ENCODE measurements at regions not wholly inside any gene's neighbourhood (a gene's known extent, or its start where the extent isn't known, plus 50 kb on each side); places are given as distances from the start of the nearest gene placed in this dataset.

GRCh38 chr16:25613931-25614330 lies 77.8 kb upstream of the HS3ST4 start:
- Histone ChIP-seq H3K27ac (ENCODE audit: low read depth, low read length) (no peak overlapping the region), H3K14ac (ENCODE audit: insufficient read length) (no peak overlapping the region), H2AFZ (ENCODE audit: low read length) (no peak overlapping the region), H3K36me3 (ENCODE audit: control insufficient read depth in 2 of 4, insufficient read depth in 4 of 4, low read length in 3 of 4) (no peaks in the 10 kb centered on the region), H3K18ac (ENCODE audit: extremely low read depth, low read length) (no peak overlapping the region), H2BK120ac (replicated peaks; ENCODE audit: low read depth, low read length) (no peak overlapping the region), H3K4me2 (ENCODE audit: insufficient read depth in 1 of 2, low read depth in 2 of 2, low read length in 2 of 2) (no peak overlapping the region), H2BK15ac (ENCODE audit: low read length) (no peak overlapping the region), H3K9ac (replicated peaks in 1 of 4; ENCODE audit: extremely low read depth in 1 of 4, low read depth in 3 of 4, low read length in 3 of 4) (no peak overlapping the region), H3K27me3 (replicated peaks in 1 of 4; ENCODE audit: control insufficient read depth in 3 of 4, extremely low read depth in 1 of 4, insufficient read depth in 3 of 4, low read length in 3 of 4) (peaks cover 0 to 1% (median 0%) of the 10 kb centered on the region in 4 experiments; a peak in 1 of 7 replicates), H4K5ac (ENCODE audit: insufficient read length, low read depth, low read length) (no peak overlapping the region), H3K4me3 (ENCODE audit: extremely low read depth in 1 of 4, insufficient read depth in 2 of 4, low read depth in 3 of 4, low read length in 4 of 4) (no peak overlapping the region), H3K4ac (replicated peaks; ENCODE audit: insufficient read length, low read depth, low read length) (no peak overlapping the region), H3K79me2 (ENCODE audit: control insufficient read depth in 1 of 2, insufficient read depth in 2 of 2, low read length in 2 of 2) (no peaks in the 10 kb centered on the region), H2BK20ac (ENCODE audit: low read length) (no peak overlapping the region), H3K79me1 (ENCODE audit: low read depth, low read length) (no peaks in the 10 kb centered on the region), H3K23me2 (ENCODE audit: low read depth, low read length) (no peaks in the 10 kb centered on the region), H3K56ac (replicated peaks; ENCODE audit: insufficient read length, low read depth, low read length) (no peak overlapping the region), H2AK5ac (ENCODE audit: low read depth, low read length) (no peak overlapping the region), H4K8ac (ENCODE audit: extremely low read depth, insufficient read depth, low read length) (no peak overlapping the region), H4K20me1 (replicated peaks in 1 of 2; ENCODE audit: control insufficient read depth in 1 of 2, insufficient read depth in 2 of 2, low read length in 2 of 2) (no peaks in the 10 kb centered on the region), H4K91ac (replicated peaks; ENCODE audit: insufficient read length, low read length) (no peak overlapping the region), H2BK12ac (ENCODE audit: low read depth, low read length) (no peak overlapping the region), H3K23ac (ENCODE audit: insufficient read length) (no peak overlapping the region), H3K9me3 (ENCODE audit: insufficient read depth in 2 of 2, low read depth in 1 of 2, low read length in 1 of 2) (no peaks in the 10 kb centered on the region), H3K4me1 (replicated peaks in 1 of 4; ENCODE audit: control insufficient read depth in 3 of 4, insufficient read depth in 4 of 4, low read length in 3 of 4) (peaks cover 0 to 7% (median 3%) of the 10 kb centered on the region in 4 experiments; a peak in 4 of 7 replicates), H2BK5ac (ENCODE audit: low read depth, low read length) (no peak overlapping the region)
- ChIA-PET POLR2A (ENCODE audit: partially characterized antibody) (no interaction called here), CTCF (ENCODE audit: partially characterized antibody) (interaction anchor here (0.6 to 0.7 kb wide), 2 partner anchors 28 to 219 kb away, joined by 3 read pairs; no protein-coding TSS in a partner anchor)
- DNase-seq (ENCODE audit: low read depth in 1 of 2, low spot score in 2 of 2) (no peak), FAIRE-seq (no peak)
- WGBS, 2 experiments (ENCODE audit: extremely low coverage in 1 of 2, insufficient coverage in 1 of 2, insufficient read length in 1 of 2, insufficient replicate concordance in 2 of 2, low coverage in 1 of 2, low lambda C conversion rate in 2 of 2, missing lambda C conversion rate in 1 of 2) = 96% methylated on average over 5 of the region's 5 CpGs; no CpG with 5 or more reads in 1 of the 2 experiments
- TF ChIP-seq GTF2F1 (IDR thresholded peaks at IDR 0.05; ENCODE audit: borderline replicate concordance, low read depth, low read length) (no peak), MAFK (IDR thresholded peaks at IDR 0.05; ENCODE audit: low read depth, low read length) (no peak), EGR1 (IDR thresholded peaks at IDR 0.05; ENCODE audit: borderline replicate concordance, low read depth, low read length) (no peak), EP300 (IDR thresholded peaks at IDR 0.05; ENCODE audit: borderline replicate concordance in 1 of 2, low read depth in 2 of 2, low read length in 2 of 2) (no peak), CHD1 (IDR thresholded peaks at IDR 0.05; ENCODE audit: low read depth, low read length) (no peak), RBBP5 (IDR thresholded peaks at IDR 0.05; ENCODE audit: borderline replicate concordance, low read depth, low read length) (no peak), POU5F1 (IDR thresholded peaks at IDR 0.05; ENCODE audit: low read depth, low read length) (no peak), TAF7 (optimal IDR thresholded peaks at IDR 0.05; ENCODE audit: borderline replicate concordance, low read depth, low read length) (no peak), KDM5A (IDR thresholded peaks at IDR 0.05; ENCODE audit: low read length) (no peak), YY1 (IDR thresholded peaks at IDR 0.05; ENCODE audit: low read depth, low read length) (no peak), KDM1A (IDR thresholded peaks at IDR 0.05; ENCODE audit: borderline replicate concordance, low read length) (no peak)
- TF ChIP-seq, protein P1, sequence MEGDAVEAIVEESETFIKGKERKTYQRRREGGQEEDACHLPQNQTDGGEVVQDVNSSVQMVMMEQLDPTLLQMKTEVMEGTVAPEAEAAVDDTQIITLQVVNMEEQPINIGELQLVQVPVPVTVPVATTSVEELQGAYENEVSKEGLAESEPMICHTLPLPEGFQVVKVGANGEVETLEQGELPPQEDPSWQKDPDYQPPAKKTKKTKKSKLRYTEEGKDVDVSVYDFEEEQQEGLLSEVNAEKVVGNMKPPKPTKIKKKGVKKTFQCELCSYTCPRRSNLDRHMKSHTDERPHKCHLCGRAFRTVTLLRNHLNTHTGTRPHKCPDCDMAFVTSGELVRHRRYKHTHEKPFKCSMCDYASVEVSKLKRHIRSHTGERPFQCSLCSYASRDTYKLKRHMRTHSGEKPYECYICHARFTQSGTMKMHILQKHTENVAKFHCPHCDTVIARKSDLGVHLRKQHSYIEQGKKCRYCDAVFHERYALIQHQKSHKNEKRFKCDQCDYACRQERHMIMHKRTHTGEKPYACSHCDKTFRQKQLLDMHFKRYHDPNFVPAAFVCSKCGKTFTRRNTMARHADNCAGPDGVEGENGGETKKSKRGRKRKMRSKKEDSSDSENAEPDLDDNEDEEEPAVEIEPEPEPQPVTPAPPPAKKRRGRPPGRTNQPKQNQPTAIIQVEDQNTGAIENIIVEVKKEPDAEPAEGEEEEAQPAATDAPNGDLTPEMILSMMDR (IDR thresholded peaks at IDR 0.05; ENCODE audit: control extremely low read depth in 1 of 3, insufficient read depth in 1 of 3, low read depth in 1 of 3, low read length in 3 of 3) = no peak

Data from H1 (cell line).